Activated naive CD4-positive, alpha-beta T cell treated with anti-CD3 and anti-CD28 coated beads for 36 hours (primary cell): ENCODE measurements at regions not wholly inside any gene's neighbourhood (a gene's known extent, or its start where the extent isn't known, plus 50 kb on each side); places are given as distances from the start of the nearest gene placed in this dataset.

Source experiments
- CTCF ChIA-PET: fragments of 350-600 bp; sonication (Branson Sonifier 250); formaldehyde crosslinking; loops from one replicate; lab custom pipeline; 2021; ENCODE audit warnings: antibody characterized with exemption; lab: Charles Lee
- DNase-seq: peaks from one replicate; pipeline ENCODE4 v3.0.0-alpha.2; 2020
- H3K27ac Mint-ChIP-seq: one replicate; pipeline ENCODE4 v1.8.0; 2021; ENCODE audit warnings: mild to moderate bottlenecking, mixed read lengths
- H3K27me3 Mint-ChIP-seq: one replicate; pipeline ENCODE4 v1.8.0; 2021; ENCODE audit warnings: low read depth, mixed read lengths
- H3K36me3 Mint-ChIP-seq: one replicate; pipeline ENCODE4 v1.8.0; 2021; ENCODE audit warnings: low read depth, mixed read lengths
- H3K4me1 Mint-ChIP-seq: one replicate; pipeline ENCODE4 v1.8.0; 2021; ENCODE audit warnings: low read depth, mixed read lengths
- H3K4me3 Mint-ChIP-seq: one replicate; pipeline ENCODE4 v1.8.0; 2021; ENCODE audit warnings: mild to moderate bottlenecking, moderate library complexity, mixed read lengths
- H3K9me3 Mint-ChIP-seq: one replicate; pipeline ENCODE4 v1.8.0; 2021; ENCODE audit warnings: mixed read lengths
- intact Hi-C: fragments of 100-400 bp; cut with micrococcal nuclease; formaldehyde crosslinking; loops from one replicate; pipeline ENCODE4 v1.15.1; 2023

DNA sequence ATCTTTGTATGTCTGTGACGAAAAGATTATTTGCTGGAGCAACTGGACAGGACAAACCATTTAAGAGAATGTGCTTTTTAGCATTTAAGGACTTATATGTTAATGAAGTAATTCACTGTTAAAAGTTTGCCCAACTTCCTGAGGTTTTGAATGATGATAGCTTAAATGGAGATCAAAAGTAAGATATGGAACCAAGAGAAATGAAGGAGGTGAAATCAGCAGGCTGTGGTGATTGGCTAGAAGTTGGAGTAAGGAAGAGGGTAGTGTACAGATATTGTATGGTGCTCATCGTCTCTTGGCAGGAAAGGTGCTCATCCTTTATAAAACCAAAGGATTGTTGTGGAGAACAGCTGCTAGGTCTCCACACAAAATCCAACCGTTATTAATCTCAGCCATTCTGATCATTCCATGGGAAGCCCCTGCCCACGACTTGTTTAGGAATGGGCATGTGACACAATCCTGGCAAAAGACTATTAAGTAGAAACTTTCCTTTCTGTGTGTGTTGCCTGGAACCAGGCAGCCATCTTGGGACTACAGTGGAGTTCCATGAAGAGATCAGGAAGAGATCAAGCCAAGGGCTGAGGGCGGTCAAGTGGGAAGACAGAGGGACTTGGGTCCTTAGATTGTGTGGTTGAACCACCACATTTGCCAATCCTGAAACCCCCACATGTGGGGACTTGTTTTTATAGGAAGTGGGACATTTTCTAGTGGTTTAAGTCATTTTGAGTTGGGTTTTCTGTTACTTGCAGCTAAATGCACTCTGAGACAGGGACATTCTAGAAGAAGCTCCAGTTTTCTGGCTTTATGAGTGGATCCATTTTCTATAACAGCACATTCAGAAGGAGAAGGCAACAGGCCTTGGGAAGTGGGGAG lies 56.8 kb upstream of the CHST11 start:
- Mint-ChIP-seq H3K27ac (no peak overlapping the region), H3K4me1 (no peaks in the 10 kb centered on the region), H3K4me3 (no peak overlapping the region), H3K36me3 (peaks cover 1% of the 10 kb centered on the region), H3K9me3 (peaks cover 2% of the 10 kb centered on the region), H3K27me3 (no peaks in the 10 kb centered on the region)
- no peak for DNase-seq
- CTCF ChIA-PET: interaction anchor here (0.7 to 0.8 kb wide), 2 partner anchors 14 to 18 kb away, joined by 5 to 6 read pairs; no protein-coding TSS in a partner anchor
- intact Hi-C loops: no loop called here

DNA sequence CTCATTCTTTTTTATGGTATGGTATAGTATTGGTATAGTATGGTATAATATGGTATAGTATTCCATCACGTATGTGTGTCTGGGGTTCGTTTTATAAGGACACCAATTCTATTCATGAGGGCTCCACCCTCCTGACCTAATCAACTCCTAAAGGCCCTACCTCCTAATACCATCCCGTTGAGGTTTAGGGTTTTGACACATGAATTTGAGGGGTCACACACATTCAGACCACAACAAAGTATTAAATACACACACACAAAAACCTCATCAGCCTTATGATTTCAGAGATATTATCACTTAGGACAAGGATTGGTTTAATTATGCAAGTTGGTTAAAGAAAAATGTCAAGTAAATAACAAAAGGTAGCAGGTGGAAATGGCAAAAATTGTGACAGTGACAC lies 54.1 kb upstream of the CHST11 start:
- Mint-ChIP-seq H3K36me3 (no peaks in the 10 kb centered on the region), H3K27ac (no peak overlapping the region)
- CTCF ChIA-PET: interaction anchor here (1.0 kb wide), 1 partner anchor 21 kb away, joined by 5 read pairs; no protein-coding TSS in a partner anchor

DNA sequence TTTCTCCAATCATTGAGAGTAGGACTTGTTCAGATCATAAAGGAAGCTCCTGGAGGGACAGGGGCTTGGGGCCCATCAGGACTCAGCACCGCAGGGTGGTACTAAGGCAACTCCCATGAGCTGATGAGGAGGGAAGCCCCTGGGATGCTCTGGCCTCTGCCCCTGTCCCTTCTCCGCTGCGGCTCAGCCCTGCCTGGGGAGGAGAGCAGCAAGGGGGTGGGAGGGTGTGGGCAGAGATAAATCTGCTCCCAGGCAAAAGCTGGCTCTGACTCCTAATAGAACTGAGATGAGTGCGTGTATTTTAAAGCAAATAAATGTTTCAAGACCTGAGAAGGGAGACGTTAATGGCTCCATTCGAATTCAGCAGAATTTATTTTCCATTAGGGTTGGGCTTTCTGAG lies 52.0 kb upstream of the CHST11 start:
- intact Hi-C loops: no loop called here
- no peaks in the 10 kb centered on the region for H3K4me1 Mint-ChIP-seq
- H3K4me3 Mint-ChIP-seq: no peak overlapping the region
- H3K27ac Mint-ChIP-seq: no peak overlapping the region
- H3K27me3 Mint-ChIP-seq: no peaks in the 10 kb centered on the region
- no peaks in the 10 kb centered on the region for H3K36me3 Mint-ChIP-seq
- DNase-seq: no peak
- no peaks in the 10 kb centered on the region for H3K9me3 Mint-ChIP-seq
- CTCF ChIA-PET: no interaction called here

More for the DNA sequence above, 54.1 kb upstream of the CHST11 start:
- Mint-ChIP-seq H3K27me3 (no peaks in the 10 kb centered on the region), H3K4me1 (no peaks in the 10 kb centered on the region), H3K9me3 (no peaks in the 10 kb centered on the region), H3K4me3 (no peak overlapping the region)
- DNase-seq: no peak
- intact Hi-C loops: no loop called here

DNA sequence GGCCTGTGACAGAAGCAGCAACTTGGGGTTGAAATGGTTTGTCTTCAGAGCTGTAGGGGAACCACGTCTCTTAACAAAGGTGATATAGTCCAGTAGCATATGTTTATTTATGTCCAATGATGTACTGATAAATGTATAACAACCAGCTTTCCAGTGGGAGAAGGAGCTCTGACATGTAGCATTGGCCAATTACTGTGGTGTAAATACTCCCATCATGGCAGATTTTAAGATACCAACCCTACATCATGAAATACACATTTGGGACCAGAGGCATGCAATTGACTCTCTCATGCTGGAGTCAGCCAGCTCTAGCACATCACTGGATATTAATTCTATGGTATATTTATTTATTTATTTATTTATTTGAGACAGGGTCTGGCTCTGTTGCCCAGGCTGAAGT lies 50.6 kb upstream of the CHST11 start:
- no peaks in the 10 kb centered on the region for H3K27me3 Mint-ChIP-seq
- no peak for DNase-seq
- no peaks in the 10 kb centered on the region for H3K9me3 Mint-ChIP-seq
- no peak overlapping the region for H3K4me3 Mint-ChIP-seq
- no peak overlapping the region for H3K27ac Mint-ChIP-seq
- H3K36me3 Mint-ChIP-seq: no peaks in the 10 kb centered on the region
- intact Hi-C loops: no loop called here
- CTCF ChIA-PET: interaction anchor here (1.1 kb wide), 1 partner anchor 25 kb away, joined by 3 read pairs; no protein-coding TSS in a partner anchor
- H3K4me1 Mint-ChIP-seq: no peaks in the 10 kb centered on the region
